MCF 10A (cell line): ENCODE measurements at regions not wholly inside any gene's neighbourhood (a gene's known extent, or its start where the extent isn't known, plus 50 kb on each side); places are given as distances from the start of the nearest gene placed in this dataset.

ENCODE experiments used
- BruUV-seq: library from RNA; stranded (reverse); fragments of 400-500 nt; replicated peaks from 2 replicates; lab custom pipeline; 2021; lab: Mats Ljungman, UMichigan
- CTCF ChIA-PET: fragments of 300-600 bp; sonication (Branson Sonifier 250); formaldehyde crosslinking; extraction: SDS; loops from one replicate; lab custom pipeline; 2021; ENCODE audit warnings: antibody characterized with exemption, inconsistent platforms; lab: Yijun Ruan, JAX
- POLR2A ChIA-PET: fragments of 300-600, 350-650 bp; sonication (Branson Sonifier 250); formaldehyde crosslinking; extraction: SDS; loops from one replicate; lab custom pipeline; 2020; ENCODE audit warnings: antibody characterized with exemption, inconsistent platforms; lab: Yijun Ruan, JAX
- DNase-seq: peaks from one replicate; pipeline ENCODE4 v3.0.0-alpha.2; 2018; ENCODE audit not compliant: unreplicated experiment
- H3K27ac Mint-ChIP-seq: one replicate; pipeline ENCODE4 v1.8.0; 2022; ENCODE audit warnings: mild to moderate bottlenecking, low read depth, mixed read lengths; ENCODE audit not compliant: unreplicated experiment
- H3K27me3 Mint-ChIP-seq: one replicate; pipeline ENCODE4 v1.8.0; 2022; ENCODE audit warnings: mixed read lengths; ENCODE audit not compliant: insufficient read depth, unreplicated experiment
- H3K36me3 Mint-ChIP-seq: one replicate; pipeline ENCODE4 v1.8.0; 2022; ENCODE audit warnings: mild to moderate bottlenecking, moderate library complexity, mixed read lengths; ENCODE audit not compliant: insufficient read depth, unreplicated experiment
- H3K4me1 Mint-ChIP-seq: one replicate; pipeline ENCODE4 v1.8.0; 2022; ENCODE audit warnings: mixed read lengths; ENCODE audit not compliant: insufficient read depth, unreplicated experiment
- H3K4me3 Mint-ChIP-seq: one replicate; pipeline ENCODE4 v1.8.0; 2022; ENCODE audit warnings: mild to moderate bottlenecking, moderate library complexity, mixed read lengths; ENCODE audit not compliant: unreplicated experiment
- H3K9me3 Mint-ChIP-seq: one replicate; pipeline ENCODE4 v1.8.0; 2022; ENCODE audit warnings: mixed read lengths; ENCODE audit not compliant: unreplicated experiment
- intact Hi-C: fragments of 100-400 bp; cut with micrococcal nuclease; formaldehyde crosslinking; loops from 2 replicates; pipeline ENCODE4 v1.14.1; 2022
- TF ChIP-seq, protein P1 (sequence below): fragments of 200-600 bp; IDR thresholded peaks from one replicate; pipeline ENCODE4 v1.8.0; 2022; ENCODE audit warnings: antibody characterized with exemption, mild to moderate bottlenecking; ENCODE audit not compliant: unreplicated experiment

DNA sequence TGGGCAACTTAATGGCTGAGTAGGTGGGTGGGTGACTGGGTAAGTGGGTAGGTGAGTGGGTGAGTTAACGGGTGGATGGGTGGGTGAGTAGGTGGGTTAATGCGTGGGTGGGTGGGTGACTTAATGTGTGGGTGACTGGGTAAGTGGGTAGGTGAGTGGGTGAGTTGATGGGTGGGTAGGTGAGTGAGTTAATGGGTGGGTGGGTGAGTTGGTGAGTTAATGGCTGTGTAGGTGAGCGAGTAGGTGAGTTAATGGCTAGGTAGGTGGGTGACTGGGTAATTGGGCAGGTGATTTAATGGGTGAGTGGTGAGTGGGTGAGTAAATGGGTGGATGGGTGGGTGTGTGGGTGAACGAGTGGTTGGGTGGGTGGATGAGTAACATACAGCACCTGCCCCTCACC is 243.0 kb upstream of the MGMT start:
- Mint-ChIP-seq H3K9me3 (peaks cover 13% of the 10 kb centered on the region), H3K4me3 (no peak overlapping the region), H3K4me1 (no peaks in the 10 kb centered on the region), H3K27ac (no peak overlapping the region), H3K36me3 (no peaks in the 10 kb centered on the region), H3K27me3 (no peaks in the 10 kb centered on the region)
- no TSS peak for BruUV-seq
- TF ChIP-seq, protein P1, sequence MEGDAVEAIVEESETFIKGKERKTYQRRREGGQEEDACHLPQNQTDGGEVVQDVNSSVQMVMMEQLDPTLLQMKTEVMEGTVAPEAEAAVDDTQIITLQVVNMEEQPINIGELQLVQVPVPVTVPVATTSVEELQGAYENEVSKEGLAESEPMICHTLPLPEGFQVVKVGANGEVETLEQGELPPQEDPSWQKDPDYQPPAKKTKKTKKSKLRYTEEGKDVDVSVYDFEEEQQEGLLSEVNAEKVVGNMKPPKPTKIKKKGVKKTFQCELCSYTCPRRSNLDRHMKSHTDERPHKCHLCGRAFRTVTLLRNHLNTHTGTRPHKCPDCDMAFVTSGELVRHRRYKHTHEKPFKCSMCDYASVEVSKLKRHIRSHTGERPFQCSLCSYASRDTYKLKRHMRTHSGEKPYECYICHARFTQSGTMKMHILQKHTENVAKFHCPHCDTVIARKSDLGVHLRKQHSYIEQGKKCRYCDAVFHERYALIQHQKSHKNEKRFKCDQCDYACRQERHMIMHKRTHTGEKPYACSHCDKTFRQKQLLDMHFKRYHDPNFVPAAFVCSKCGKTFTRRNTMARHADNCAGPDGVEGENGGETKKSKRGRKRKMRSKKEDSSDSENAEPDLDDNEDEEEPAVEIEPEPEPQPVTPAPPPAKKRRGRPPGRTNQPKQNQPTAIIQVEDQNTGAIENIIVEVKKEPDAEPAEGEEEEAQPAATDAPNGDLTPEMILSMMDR: no peak
- CTCF ChIA-PET: interaction anchor here (1.0 kb wide), 1 partner anchor 29 kb away, joined by 3 read pairs; no protein-coding TSS in a partner anchor
- intact Hi-C loops: no loop called here
- POLR2A ChIA-PET: no interaction called here
- no peak for DNase-seq

DNA sequence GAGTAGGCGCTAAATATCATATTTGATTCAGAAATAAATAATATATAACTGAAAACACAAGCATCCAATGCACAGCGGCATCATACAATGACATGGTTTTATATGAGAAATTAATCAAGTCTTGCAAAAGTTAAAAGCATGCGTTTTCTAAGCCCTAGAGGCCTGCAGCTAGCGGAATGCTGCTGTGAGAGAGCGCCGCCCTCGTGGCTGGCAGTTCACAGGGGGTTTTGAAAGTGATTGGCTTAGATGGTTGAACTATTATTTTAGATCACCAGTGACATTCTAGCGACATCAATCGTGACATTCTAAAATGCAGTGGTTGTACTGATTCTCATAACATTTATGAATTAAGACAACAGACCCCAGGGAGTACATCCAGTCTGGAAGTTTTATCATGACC is 235.2 kb upstream of the MGMT start:
- ChIA-PET POLR2A (no interaction called here), CTCF (no interaction called here)
- Mint-ChIP-seq H3K36me3 (no peaks in the 10 kb centered on the region), H3K27me3 (no peaks in the 10 kb centered on the region), H3K9me3 (no peaks in the 10 kb centered on the region), H3K4me3 (no peak overlapping the region), H3K4me1 (no peaks in the 10 kb centered on the region), H3K27ac (no peak overlapping the region)
- no peak for DNase-seq
- intact Hi-C loops: no loop called here
- no TSS peak for BruUV-seq
- TF ChIP-seq, protein P1: no peak

DNA sequence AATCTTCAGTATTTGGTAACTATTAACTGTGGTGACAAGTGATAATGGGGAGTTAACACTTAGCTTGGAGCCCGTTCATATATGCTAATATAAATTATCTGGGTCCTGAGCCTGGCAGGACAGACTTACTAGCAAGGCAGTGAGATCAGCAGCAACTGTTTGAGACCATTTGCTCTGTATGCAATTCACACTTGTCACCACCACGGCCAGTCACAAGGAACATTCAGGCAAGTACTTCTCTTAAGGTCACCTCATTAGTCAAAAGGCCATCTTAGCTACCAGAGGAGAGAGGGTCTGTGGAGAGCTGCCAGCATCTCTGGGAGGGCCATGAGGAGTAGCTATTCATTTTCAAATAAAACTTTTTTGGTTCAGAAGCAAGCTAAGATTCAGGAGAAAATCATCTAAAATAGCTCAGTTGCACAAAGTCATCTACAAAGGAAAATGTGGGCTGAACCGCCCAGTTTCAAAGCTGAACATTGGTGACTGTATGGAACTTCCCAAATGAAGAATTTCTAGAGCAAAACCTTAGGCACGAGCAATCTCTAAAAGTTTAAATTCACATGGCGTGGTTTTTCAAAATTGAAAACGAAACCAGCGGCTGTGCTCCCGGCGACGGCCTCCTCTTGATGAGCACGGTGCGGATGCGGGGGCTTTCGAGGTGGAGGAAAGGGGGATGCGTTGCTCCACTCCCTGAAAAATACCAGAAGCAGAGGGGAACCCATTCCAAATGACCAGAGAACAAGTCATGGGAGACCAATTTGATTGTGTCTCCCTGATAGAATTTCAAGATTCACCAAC is 233.5 kb upstream of the MGMT start:
- intact Hi-C loops: no loop called here
- TF ChIP-seq, protein P1: no peak
- Mint-ChIP-seq H3K4me3 (no peak overlapping the region), H3K4me1 (no peaks in the 10 kb centered on the region), H3K36me3 (no peaks in the 10 kb centered on the region), H3K27ac (no peak overlapping the region), H3K27me3 (no peaks in the 10 kb centered on the region), H3K9me3 (no peaks in the 10 kb centered on the region)
- DNase-seq: no peak
- POLR2A ChIA-PET: no interaction called here
- no TSS peak for BruUV-seq
- CTCF ChIA-PET: no interaction called here

DNA sequence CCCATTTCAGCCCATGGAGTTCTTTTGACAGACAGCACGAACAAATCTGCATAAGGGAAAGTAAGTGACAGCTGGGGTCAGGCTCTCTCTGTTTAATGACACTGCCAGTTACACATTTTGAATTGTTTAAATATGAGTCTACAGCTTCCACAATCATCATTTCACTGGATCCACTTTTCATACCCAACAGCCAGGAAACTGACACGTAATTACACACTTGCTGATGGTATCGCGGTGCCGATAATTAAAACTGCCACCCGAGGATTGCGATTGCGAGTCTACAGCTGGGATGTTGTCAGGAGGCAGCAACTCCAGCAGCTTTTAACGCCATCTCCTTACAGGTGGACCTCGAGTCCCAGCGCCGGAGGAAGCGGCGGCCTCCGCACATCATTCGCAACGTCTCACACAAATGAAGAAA is 230.8 kb upstream of the MGMT start:
- no peak overlapping the region for H3K27ac Mint-ChIP-seq
- CTCF ChIA-PET: interaction anchor here (0.6 kb wide), 1 partner anchor 1277 kb away, joined by 3 read pairs; no protein-coding TSS in a partner anchor
- H3K27me3 Mint-ChIP-seq: no peaks in the 10 kb centered on the region
- TF ChIP-seq, protein P1: no peak
- H3K9me3 Mint-ChIP-seq: no peaks in the 10 kb centered on the region
- no peak overlapping the region for H3K4me3 Mint-ChIP-seq
- no peak for DNase-seq
- POLR2A ChIA-PET: no interaction called here
- intact Hi-C loops: no loop called here
- no peaks in the 10 kb centered on the region for H3K4me1 Mint-ChIP-seq
- H3K36me3 Mint-ChIP-seq: no peaks in the 10 kb centered on the region
- BruUV-seq: no TSS peak
